Astrocyte (in vitro differentiated cells and primary cell): ENCODE measurements at regions not wholly inside any gene's neighbourhood (a gene's known extent, or its start where the extent isn't known, plus 50 kb on each side); places are given as distances from the start of the nearest gene placed in this dataset.

Experiments
- DNase-seq: peaks from one replicate; pipeline ENCODE4 v3.0.0-alpha.2; 2010; ENCODE audit warnings: low read depth
- FAIRE-seq: peaks from 2 replicates; lab custom pipeline; 2011; peaks lifted over from hg19 to GRCh38; lab: Jason Lieb, UNC
- H2AFZ ChIP-seq: 2 replicates; pipeline ENCODE4 v1.6.0; 2012; ENCODE audit warnings: low read depth, low read length, inconsistent platforms
- H3K27ac ChIP-seq: 2 replicates; pipeline ENCODE4 v1.5.1; 2011; ENCODE audit warnings: low read depth, low read length, inconsistent platforms
- H3K27me3 ChIP-seq: 2 replicates; pipeline ENCODE4 v1.6.0; 2011; ENCODE audit warnings: low read length, inconsistent platforms; ENCODE audit not compliant: insufficient read depth
- H3K36me3 ChIP-seq: 2 replicates; pipeline ENCODE4 v1.5.1; 2011; ENCODE audit warnings: low read length, inconsistent platforms; ENCODE audit not compliant: insufficient read depth
- H3K4me1 ChIP-seq: 2 replicates; pipeline ENCODE4 v1.5.1; 2011; ENCODE audit warnings: low read length, inconsistent platforms; ENCODE audit not compliant: insufficient read depth
- H3K4me2 ChIP-seq: 2 replicates; pipeline ENCODE4 v1.6.0; 2012; ENCODE audit warnings: low read length, inconsistent platforms
- H3K4me3 ChIP-seq: 2 replicates; pipeline ENCODE4 v1.5.1; 2011; ENCODE audit warnings: low read depth, mild to moderate bottlenecking, low read length, inconsistent platforms; ENCODE audit not compliant: insufficient read depth
- H3K79me2 ChIP-seq: 2 replicates; pipeline ENCODE4 v1.6.0; 2012; ENCODE audit warnings: mild to moderate bottlenecking, low read length, inconsistent platforms; ENCODE audit not compliant: insufficient read depth
- H3K9ac ChIP-seq: 2 replicates; pipeline ENCODE4 v1.6.0; 2012; ENCODE audit warnings: mild to moderate bottlenecking, low read length, inconsistent platforms
- H3K9me3 ChIP-seq: 2 replicates; pipeline ENCODE4 v1.5.1; 2012; ENCODE audit warnings: low read depth, mild to moderate bottlenecking, low read length, inconsistent platforms; ENCODE audit not compliant: insufficient read depth
- H4K20me1 ChIP-seq: 2 replicates; pipeline ENCODE4 v1.6.0; 2012; ENCODE audit warnings: low read length, inconsistent platforms; ENCODE audit not compliant: insufficient read depth
- H3K27ac Mint-ChIP-seq: one replicate; pipeline ENCODE4 v1.8.0; 2021; ENCODE audit warnings: mild to moderate bottlenecking, mixed read lengths; ENCODE audit not compliant: unreplicated experiment
- H3K27me3 Mint-ChIP-seq: one replicate; pipeline ENCODE4 v1.8.0; 2021; ENCODE audit warnings: low read depth, mixed read lengths; ENCODE audit not compliant: unreplicated experiment
- H3K36me3 Mint-ChIP-seq: one replicate; pipeline ENCODE4 v1.8.0; 2021; ENCODE audit warnings: low read depth, mixed read lengths; ENCODE audit not compliant: unreplicated experiment
- H3K4me1 Mint-ChIP-seq: one replicate; pipeline ENCODE4 v1.8.0; 2021; ENCODE audit warnings: low read depth, mixed read lengths; ENCODE audit not compliant: unreplicated experiment
- H3K4me3 Mint-ChIP-seq: one replicate; pipeline ENCODE4 v1.8.0; 2021; ENCODE audit warnings: mild to moderate bottlenecking, moderate library complexity, mixed read lengths; ENCODE audit not compliant: unreplicated experiment
- H3K9me3 Mint-ChIP-seq: one replicate; pipeline ENCODE4 v1.8.0; 2021; ENCODE audit warnings: mild to moderate bottlenecking, mixed read lengths; ENCODE audit not compliant: unreplicated experiment
- CTCF ChIP-seq: IDR thresholded peaks from 2 replicates; pipeline ENCODE4 v1.5.1; 2011; ENCODE audit warnings: low read depth, mild to moderate bottlenecking, inconsistent platforms, low read length, moderate library complexity; ENCODE audit not compliant: insufficient read depth
- EZH2 ChIP-seq: IDR thresholded peaks from 2 replicates; pipeline ENCODE4 v1.6.1; 2012; ENCODE audit warnings: mild to moderate bottlenecking, low read length, inconsistent platforms; ENCODE audit not compliant: insufficient read depth

GRCh38 chr5:74145951-74146350 lies 494.6 kb downstream of the ENC1 start:
- no peak for FAIRE-seq
- Mint-ChIP-seq H3K27ac (no peak overlapping the region), H3K27me3 (peaks cover 5% of the 10 kb centered on the region), H3K4me1 (peaks cover 7% of the 10 kb centered on the region), H3K9me3 (peaks cover 4% of the 10 kb centered on the region), H3K4me3 (no peak overlapping the region), H3K36me3 (no peaks in the 10 kb centered on the region)
- Histone ChIP-seq H3K9ac (no peak overlapping the region), H3K4me3 (no peak overlapping the region), H3K27ac (no peak overlapping the region), H3K4me1 (peaks cover 3% of the 10 kb centered on the region), H3K79me2 (no peaks in the 10 kb centered on the region), H3K9me3 (no peaks in the 10 kb centered on the region), H3K4me2 (no peak overlapping the region), H3K27me3 (no peaks in the 10 kb centered on the region), H4K20me1 (no peaks in the 10 kb centered on the region), H3K36me3 (no peaks in the 10 kb centered on the region), H2AFZ (no peak overlapping the region)
- TF ChIP-seq CTCF: no peak
- TF ChIP-seq EZH2: no peak
- no peak for DNase-seq

- no peak overlapping the region for H3K4me3 Mint-ChIP-seq
- Histone ChIP-seq H3K27me3 (no peaks in the 10 kb centered on the region), H3K9ac (no peak overlapping the region), H3K4me2 (no peak overlapping the region), H3K9me3 (no peaks in the 10 kb centered on the region), H2AFZ (no peak overlapping the region), H3K27ac (no peak overlapping the region), H3K36me3 (no peaks in the 10 kb centered on the region), H3K4me1 (peaks cover 9% of the 10 kb centered on the region), H4K20me1 (no peaks in the 10 kb centered on the region), H3K79me2 (no peaks in the 10 kb centered on the region), H3K4me3 (no peak overlapping the region)
- DNase-seq: no peak
- H3K27me3 Mint-ChIP-seq: peaks cover 5% of the 10 kb centered on the region
- TF ChIP-seq EZH2 (no peak), CTCF (no peak)
- FAIRE-seq: no peak
- H3K4me1 Mint-ChIP-seq: peaks cover 6% of the 10 kb centered on the region
- no peaks in the 10 kb centered on the region for H3K36me3 Mint-ChIP-seq
- H3K9me3 Mint-ChIP-seq: peaks cover 1% of the 10 kb centered on the region
- no peak overlapping the region for H3K27ac Mint-ChIP-seq
Measured at GRCh38 chr5:74143721-74144330, 496.7 kb downstream of the ENC1 start.

GRCh38 chr5:74143151-74143550 lies 497.4 kb downstream of the ENC1 start:
- Histone ChIP-seq H2AFZ (no peak overlapping the region), H3K4me2 (no peak overlapping the region), H3K79me2 (no peaks in the 10 kb centered on the region), H3K9ac (no peak overlapping the region), H3K4me1 (peaks cover 9% of the 10 kb centered on the region), H3K36me3 (no peaks in the 10 kb centered on the region), H3K27ac (no peak overlapping the region), H3K4me3 (no peak overlapping the region), H3K9me3 (no peaks in the 10 kb centered on the region), H4K20me1 (no peaks in the 10 kb centered on the region), H3K27me3 (no peaks in the 10 kb centered on the region)
- TF ChIP-seq EZH2: no peak
- Mint-ChIP-seq H3K36me3 (no peaks in the 10 kb centered on the region), H3K4me1 (peaks cover 6% of the 10 kb centered on the region), H3K9me3 (peaks cover 1% of the 10 kb centered on the region), H3K4me3 (no peak overlapping the region), H3K27ac (no peak overlapping the region), H3K27me3 (peaks cover 7% of the 10 kb centered on the region)
- FAIRE-seq: no peak
- no peak for DNase-seq
